ENCODE measurements at regions not wholly inside any gene's neighbourhood (a gene's known extent, or its start where the extent isn't known, plus 50 kb on each side); places are given as distances from the start of the nearest gene placed in this dataset.
"Not testable (repeated sequence)": the region's sequence is repeated elsewhere in the genome, so short reads cannot be mapped to it uniquely, and the experiment has no call there.

DNA sequence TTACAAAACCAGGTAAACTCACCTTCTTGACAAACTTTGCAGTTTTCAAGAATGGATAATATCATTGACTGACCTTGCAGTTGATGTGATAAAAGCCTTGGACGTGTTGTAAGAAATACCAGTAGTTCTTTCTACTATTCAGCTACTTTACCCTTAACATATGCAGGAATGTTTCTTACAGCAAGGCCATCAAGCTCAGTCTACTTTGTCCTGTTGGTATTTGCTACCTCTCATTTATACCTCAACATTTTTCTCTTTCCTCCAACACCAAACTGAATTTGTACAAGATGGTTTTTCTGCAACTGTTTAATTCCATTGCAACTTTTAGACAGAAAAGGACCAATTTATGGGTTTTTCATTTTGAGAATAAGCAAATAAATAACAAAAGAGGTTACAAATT is 147.4 kb upstream of the BCHE start:
- Histone ChIP-seq H3K4me3 (no peak overlapping the region), H3K4me1 (no peaks in the 10 kb centered on the region), H3K9me3 (no peaks in the 10 kb centered on the region), H3K27me3 (no peaks in the 10 kb centered on the region), H3K27ac (no peak overlapping the region), H3K36me3 (no peaks in the 10 kb centered on the region)
- intact Hi-C loops (cut with DNase I; ENCODE audit: low total_unique reads) = no loop called here
- TF ChIP-seq, protein P1, sequence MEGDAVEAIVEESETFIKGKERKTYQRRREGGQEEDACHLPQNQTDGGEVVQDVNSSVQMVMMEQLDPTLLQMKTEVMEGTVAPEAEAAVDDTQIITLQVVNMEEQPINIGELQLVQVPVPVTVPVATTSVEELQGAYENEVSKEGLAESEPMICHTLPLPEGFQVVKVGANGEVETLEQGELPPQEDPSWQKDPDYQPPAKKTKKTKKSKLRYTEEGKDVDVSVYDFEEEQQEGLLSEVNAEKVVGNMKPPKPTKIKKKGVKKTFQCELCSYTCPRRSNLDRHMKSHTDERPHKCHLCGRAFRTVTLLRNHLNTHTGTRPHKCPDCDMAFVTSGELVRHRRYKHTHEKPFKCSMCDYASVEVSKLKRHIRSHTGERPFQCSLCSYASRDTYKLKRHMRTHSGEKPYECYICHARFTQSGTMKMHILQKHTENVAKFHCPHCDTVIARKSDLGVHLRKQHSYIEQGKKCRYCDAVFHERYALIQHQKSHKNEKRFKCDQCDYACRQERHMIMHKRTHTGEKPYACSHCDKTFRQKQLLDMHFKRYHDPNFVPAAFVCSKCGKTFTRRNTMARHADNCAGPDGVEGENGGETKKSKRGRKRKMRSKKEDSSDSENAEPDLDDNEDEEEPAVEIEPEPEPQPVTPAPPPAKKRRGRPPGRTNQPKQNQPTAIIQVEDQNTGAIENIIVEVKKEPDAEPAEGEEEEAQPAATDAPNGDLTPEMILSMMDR (IDR thresholded peaks at IDR 0.05) = no peak
- DNase-seq = no peak

DNA sequence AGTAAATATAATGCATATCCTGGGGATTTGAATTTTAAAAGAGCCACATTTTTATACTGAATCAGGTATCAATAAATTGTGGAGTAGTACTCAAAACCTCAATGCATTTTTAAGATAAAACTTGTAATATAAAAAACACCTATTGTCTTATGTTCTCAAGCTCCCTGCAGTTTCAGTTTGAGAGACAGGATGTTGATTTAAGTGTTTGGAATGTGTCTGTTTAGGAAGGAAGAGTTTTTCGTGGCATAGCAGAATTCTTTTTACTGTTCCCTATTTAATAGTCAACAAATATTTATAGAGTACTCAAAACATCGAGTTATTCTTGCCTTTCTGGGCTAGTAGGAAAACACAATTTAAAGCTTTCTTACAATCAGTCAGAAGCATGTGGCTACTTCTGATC is 146.1 kb upstream of the BCHE start:
- Histone ChIP-seq H3K27me3 (no peaks in the 10 kb centered on the region), H3K36me3 (no peaks in the 10 kb centered on the region)
- DNase-seq = no peak

DNA sequence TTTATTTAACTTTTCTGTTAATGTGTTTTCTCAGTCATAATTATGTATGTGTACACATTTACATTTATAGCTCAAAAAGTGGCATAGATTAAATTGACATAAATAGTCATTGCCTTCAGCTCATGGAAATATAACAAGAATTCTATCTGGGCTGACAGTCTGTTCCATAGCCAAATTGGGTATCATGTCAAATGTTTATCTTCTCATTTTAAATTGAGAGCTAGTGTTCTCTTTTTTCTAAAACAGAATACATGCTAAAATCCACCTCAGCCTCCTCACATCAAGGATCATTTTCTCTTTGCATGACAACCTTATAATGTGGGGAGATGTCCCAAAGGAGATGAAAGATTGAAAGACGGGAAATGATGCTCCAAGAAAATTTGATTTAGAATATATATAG is 144.1 kb upstream of the BCHE start:
- no peaks in the 10 kb centered on the region for H3K4me1 ChIP-seq
- intact Hi-C loops (cut with DNase I; ENCODE audit: low total_unique reads) = no loop called here
- no peaks in the 10 kb centered on the region for H3K36me3 ChIP-seq
- no peaks in the 10 kb centered on the region for H3K9me3 ChIP-seq
- no peak overlapping the region for H3K27ac ChIP-seq
- no peak for DNase-seq
- TF ChIP-seq, protein P1 (IDR thresholded peaks at IDR 0.05) = no peak
- H3K27me3 ChIP-seq = no peaks in the 10 kb centered on the region
- no peak overlapping the region for H3K4me3 ChIP-seq

More for the DNA sequence above, 146.1 kb upstream of the BCHE start:
- Histone ChIP-seq H3K9me3 (no peaks in the 10 kb centered on the region), H3K4me1 (no peaks in the 10 kb centered on the region), H3K4me3 (no peak overlapping the region), H3K27ac (no peak overlapping the region)
- intact Hi-C loops (cut with DNase I; ENCODE audit: low total_unique reads) = no loop called here
- TF ChIP-seq, protein P1 (IDR thresholded peaks at IDR 0.05) = no peak

DNA sequence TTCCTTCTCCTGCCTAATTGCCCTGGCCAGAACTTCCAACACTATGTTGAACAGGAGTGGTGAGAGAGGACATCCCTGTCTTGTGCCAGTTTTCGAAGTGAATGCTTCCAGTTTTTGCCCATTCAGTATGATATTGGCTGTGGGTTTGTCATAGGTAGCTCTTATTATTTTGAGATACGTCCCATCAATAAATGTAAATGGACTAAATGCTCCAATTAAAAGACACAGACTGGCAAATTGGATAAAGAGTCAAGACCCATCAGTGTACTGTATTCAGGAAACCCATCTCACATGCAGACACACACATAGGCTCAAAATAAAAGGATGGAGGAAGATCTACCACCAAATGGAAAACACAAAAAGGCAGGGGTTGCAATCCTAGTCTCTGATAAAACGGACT is 123.6 kb upstream of the BCHE start:
- H3K36me3 ChIP-seq; H3K9me3 ChIP-seq; H3K27me3 ChIP-seq; H3K4me3 ChIP-seq; H3K4me1 ChIP-seq; H3K27ac ChIP-seq; DNase-seq; intact Hi-C loops (cut with DNase I; ENCODE audit: low total_unique reads): not testable (repeated sequence)

DNA sequence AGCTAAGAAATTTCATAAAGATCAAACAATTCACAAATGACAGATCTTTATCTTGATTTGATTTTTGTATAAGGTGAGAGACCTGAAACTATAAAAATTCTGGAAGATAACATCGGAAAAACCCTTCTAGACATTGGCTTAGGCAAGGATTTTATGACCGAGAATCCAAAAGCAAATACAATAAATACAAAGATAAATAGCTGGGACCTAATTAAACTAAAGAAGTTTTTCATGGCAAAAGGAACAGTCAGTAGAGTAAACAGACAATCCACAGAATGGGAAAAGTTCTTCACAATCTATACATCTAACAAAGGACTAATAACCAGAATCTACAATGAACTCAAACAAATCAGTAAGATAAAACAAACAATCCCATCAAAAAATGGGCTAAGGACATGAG is 116.9 kb upstream of the BCHE start:
- H3K27ac ChIP-seq = no peak overlapping the region
- no peaks in the 10 kb centered on the region for H3K36me3 ChIP-seq
- no peaks in the 10 kb centered on the region for H3K27me3 ChIP-seq
- DNase-seq = no peak
- H3K4me3 ChIP-seq = no peak overlapping the region
- intact Hi-C loops (cut with DNase I; ENCODE audit: low total_unique reads) = no loop called here
- no peaks in the 10 kb centered on the region for H3K4me1 ChIP-seq
- H3K9me3 ChIP-seq = no peaks in the 10 kb centered on the region
- TF ChIP-seq, protein P1 (IDR thresholded peaks at IDR 0.05) = no peak

DNA sequence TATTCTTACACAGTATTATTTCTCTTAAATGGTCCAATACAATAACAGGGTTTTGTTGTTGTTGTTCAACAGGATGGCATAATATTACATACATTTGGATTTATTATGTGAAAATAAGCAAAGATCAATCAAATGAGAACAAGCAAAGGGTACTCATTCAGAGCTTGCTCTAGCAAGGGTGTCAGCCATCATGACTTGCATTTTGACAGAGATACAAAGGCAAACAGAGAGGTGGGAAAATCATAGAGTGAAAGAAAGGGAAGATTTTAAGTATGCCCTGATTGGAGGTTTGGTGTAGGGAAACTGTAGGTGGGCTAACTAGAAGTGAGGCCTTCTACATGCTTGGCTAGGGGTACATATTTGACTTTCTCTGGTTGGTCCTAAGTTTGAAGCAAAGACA is 109.1 kb upstream of the BCHE start:
- H3K9me3 ChIP-seq = no peaks in the 10 kb centered on the region
- H3K27me3 ChIP-seq = no peaks in the 10 kb centered on the region
- no peak overlapping the region for H3K4me3 ChIP-seq
- no peak overlapping the region for H3K27ac ChIP-seq
- no peaks in the 10 kb centered on the region for H3K36me3 ChIP-seq
- no peak for DNase-seq
- no peaks in the 10 kb centered on the region for H3K4me1 ChIP-seq
- TF ChIP-seq, protein P1 (IDR thresholded peaks at IDR 0.05) = no peak
- intact Hi-C loops (cut with DNase I; ENCODE audit: low total_unique reads) = no loop called here

All from tibial artery (tissue), 4 donors.